ENCODE measurements at regions not wholly inside any gene's neighbourhood (a gene's known extent, or its start where the extent isn't known, plus 50 kb on each side); places are given as distances from the start of the nearest gene placed in this dataset.
"Not testable (repeated sequence)": the region's sequence is repeated elsewhere in the genome, so short reads cannot be mapped to it uniquely, and the experiment has no call there.

GRCh38 chrX:78555401-78555980 is 103.6 kb downstream of the RTL3 start:
- H3K4me3 ChIP-seq (ENCODE audit: low read length): no peak overlapping the region
- DNase-seq (ENCODE audit: low read depth): no peak
- peak; percentile 33 for TF ChIP-seq CTCF (conservative IDR thresholded peaks at IDR 0.05; ENCODE audit: low read depth, low read length)

GRCh38 chrX:78552628-78553027 is 106.5 kb downstream of the RTL3 start:
- DNase-seq (ENCODE audit: low read depth); H3K4me3 ChIP-seq (ENCODE audit: low read length): not testable (repeated sequence)

GRCh38 chrX:78548012-78548411 is 111.1 kb downstream of the RTL3 start:
- no peak for TF ChIP-seq CTCF (conservative IDR thresholded peaks at IDR 0.05; ENCODE audit: low read depth, low read length)
- no peak overlapping the region for H3K4me3 ChIP-seq (ENCODE audit: low read length)
- DNase-seq (ENCODE audit: low read depth): no peak

DNA sequence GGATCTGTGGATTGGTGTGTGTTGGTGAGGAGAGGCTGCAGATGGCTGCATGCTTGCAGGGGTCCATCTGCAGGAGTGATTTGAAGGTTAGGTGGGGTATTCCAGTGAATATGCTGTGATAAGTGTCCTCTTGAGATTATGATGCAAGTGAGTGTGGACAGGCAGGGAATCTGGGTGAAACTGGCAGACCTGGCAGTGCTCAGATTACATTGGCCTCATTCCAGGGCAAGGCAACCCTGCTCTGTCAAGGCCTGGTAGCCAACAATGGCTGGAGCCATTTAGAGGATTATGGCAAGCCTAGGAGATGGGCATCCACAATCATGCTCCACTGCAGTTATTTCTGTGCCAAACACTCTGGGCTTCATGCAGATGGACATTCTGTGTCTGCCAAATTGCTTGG is 113.9 kb downstream of the RTL3 start:
- no peak overlapping the region for H3K4me3 ChIP-seq (ENCODE audit: low read length)
- no peak for DNase-seq (ENCODE audit: low read depth)
- no peak for TF ChIP-seq CTCF (conservative IDR thresholded peaks at IDR 0.05; ENCODE audit: low read depth, low read length)

GRCh38 chrX:78543281-78543680 is 115.8 kb downstream of the RTL3 start:
- no peak for TF ChIP-seq CTCF (conservative IDR thresholded peaks at IDR 0.05; ENCODE audit: low read depth, low read length)
- DNase-seq (ENCODE audit: low read depth): no peak
- H3K4me3 ChIP-seq (ENCODE audit: low read length): no peak overlapping the region

GRCh38 chrX:78540171-78540570 is 119.0 kb downstream of the RTL3 start:
- H3K4me3 ChIP-seq (ENCODE audit: low read length): no peak overlapping the region
- DNase-seq (ENCODE audit: low read depth): no peak
- no peak for TF ChIP-seq CTCF (conservative IDR thresholded peaks at IDR 0.05; ENCODE audit: low read depth, low read length)

DNA sequence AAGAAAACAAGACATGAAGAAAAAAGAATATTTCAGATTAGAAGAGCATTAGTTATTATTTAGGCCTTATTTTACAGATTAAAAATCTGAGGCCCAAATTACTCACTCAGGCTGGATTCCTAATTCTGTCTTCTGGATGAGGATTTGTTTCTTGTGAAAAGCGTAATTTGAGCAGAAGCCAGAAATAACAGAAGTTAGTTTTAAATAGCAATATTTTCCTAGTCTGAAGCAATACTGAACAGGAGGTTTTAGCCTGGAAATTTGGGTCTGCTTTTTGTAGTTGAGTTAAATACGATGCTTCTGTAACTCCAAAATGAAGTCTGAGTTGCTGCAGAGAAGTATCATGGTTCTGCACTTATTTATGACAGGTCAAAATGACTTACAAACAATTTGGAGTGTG is 124.9 kb downstream of the RTL3 start:
- no peak overlapping the region for H3K4me3 ChIP-seq (ENCODE audit: low read length)
- no peak for TF ChIP-seq CTCF (conservative IDR thresholded peaks at IDR 0.05; ENCODE audit: low read depth, low read length)
- DNase-seq (ENCODE audit: low read depth): no peak

GRCh38 chrX:78532363-78532762 is 126.8 kb downstream of the RTL3 start:
- no peak overlapping the region for H3K4me3 ChIP-seq (ENCODE audit: low read length)
- no peak for DNase-seq (ENCODE audit: low read depth)
- no peak for TF ChIP-seq CTCF (conservative IDR thresholded peaks at IDR 0.05; ENCODE audit: low read depth, low read length)
